GM10266 (cell line): ENCODE measurements at regions not wholly inside any gene's neighbourhood (a gene's known extent, or its start where the extent isn't known, plus 50 kb on each side); places are given as distances from the start of the nearest gene placed in this dataset.
"Not testable (repeated sequence)": the region's sequence is repeated elsewhere in the genome, so short reads cannot be mapped to it uniquely, and the experiment has no call there.

Experiments
- DNase-seq: peaks from one replicate; pipeline ENCODE4 v3.0.0; 2012; ENCODE audit errors: extremely low spot score
- CTCF ChIP-seq: IDR thresholded peaks from 2 replicates; pipeline ENCODE4 v1.5.1; 2012; ENCODE audit warnings: mild to moderate bottlenecking, low read depth; ENCODE audit not compliant: control insufficient read depth, insufficient read depth; ENCODE audit errors: missing control alignments

GRCh38 chr12:87428701-87429277, 600.4 kb downstream of the C12orf50 start:
- no peak for TF ChIP-seq CTCF
- DNase-seq, result no peak

- DNase-seq, result no peak
- no peak for TF ChIP-seq CTCF
These were observed 601.4 kb downstream of the C12orf50 start for GRCh38 chr12:87427770-87428169.

- no peak for DNase-seq
- TF ChIP-seq CTCF, result no peak
These were observed 603.2 kb downstream of the C12orf50 start for GRCh38 chr12:87425942-87426554.

- DNase-seq, result not testable (repeated sequence)
These were observed 608.0 kb downstream of the C12orf50 start for GRCh38 chr12:87421233-87421632.

- TF ChIP-seq CTCF, result no peak
- no peak for DNase-seq
These were observed 615.4 kb downstream of the C12orf50 start for GRCh38 chr12:87413784-87414183.

GRCh38 chr12:87406926-87407325, 622.3 kb downstream of the C12orf50 start:
- TF ChIP-seq CTCF, result no peak

GRCh38 chr12:87405918-87406317, 623.3 kb downstream of the C12orf50 start:
- DNase-seq, result no peak
- no peak for TF ChIP-seq CTCF

More at GRCh38 chr12:87406926-87407325, 622.3 kb downstream of the C12orf50 start:
- no peak for DNase-seq

GRCh38 chr12:87394168-87394567, 635.0 kb downstream of the C12orf50 start:
- not testable (repeated sequence) for DNase-seq
